Fibroblast of pulmonary artery (primary cell): ENCODE measurements at regions not wholly inside any gene's neighbourhood (a gene's known extent, or its start where the extent isn't known, plus 50 kb on each side); places are given as distances from the start of the nearest gene placed in this dataset.

ENCODE experiments used
- DNase-seq: peaks from one replicate; pipeline ENCODE4 v3.0.0-alpha.2; 2010; ENCODE audit warnings: low read depth
- H3K4me3 ChIP-seq: replicated peaks from 2 replicates; pipeline ENCODE4 v1.5.1; 2011; ENCODE audit warnings: low read depth, mild to moderate bottlenecking, control low read depth, low read length, moderate library complexity
- CTCF ChIP-seq: IDR thresholded peaks from 2 replicates; pipeline ENCODE4 v1.5.1; 2011; ENCODE audit warnings: mild to moderate bottlenecking, control low read depth, low read length, inconsistent platforms; ENCODE audit errors: missing control alignments

- no peak for TF ChIP-seq CTCF
- no peak for DNase-seq
- no peak overlapping the region for H3K4me3 ChIP-seq
Observed at GRCh38 chr4:97197106-97197505, 946.2 kb downstream of the STPG2 start.

GRCh38 chr4:97208749-97209148 lies 934.5 kb downstream of the STPG2 start:
- H3K4me3 ChIP-seq, result no peak overlapping the region
- DNase-seq, result no peak
- TF ChIP-seq CTCF, result no peak

- no peak for DNase-seq
- no peak overlapping the region for H3K4me3 ChIP-seq
- no peak for TF ChIP-seq CTCF
Observed at GRCh38 chr4:97215409-97215941, 927.8 kb downstream of the STPG2 start.

GRCh38 chr4:97216046-97216445 lies 927.2 kb downstream of the STPG2 start:
- no peak overlapping the region for H3K4me3 ChIP-seq
- TF ChIP-seq CTCF, result no peak
- DNase-seq, result no peak

- TF ChIP-seq CTCF, result no peak
- no peak overlapping the region for H3K4me3 ChIP-seq
- no peak for DNase-seq
Observed at GRCh38 chr4:97235521-97235920, 907.8 kb downstream of the STPG2 start.

- DNase-seq, result no peak
- H3K4me3 ChIP-seq, result no peak overlapping the region
- no peak for TF ChIP-seq CTCF
Observed at GRCh38 chr4:97238956-97239666, 904.2 kb downstream of the STPG2 start.

- TF ChIP-seq CTCF, result no peak
- H3K4me3 ChIP-seq, result no peak overlapping the region
- no peak for DNase-seq
Observed at GRCh38 chr4:97239667-97239997, 903.6 kb downstream of the STPG2 start.
